ENCODE measurements at regions not wholly inside any gene's neighbourhood (a gene's known extent, or its start where the extent isn't known, plus 50 kb on each side); places are given as distances from the start of the nearest gene placed in this dataset.

DNA sequence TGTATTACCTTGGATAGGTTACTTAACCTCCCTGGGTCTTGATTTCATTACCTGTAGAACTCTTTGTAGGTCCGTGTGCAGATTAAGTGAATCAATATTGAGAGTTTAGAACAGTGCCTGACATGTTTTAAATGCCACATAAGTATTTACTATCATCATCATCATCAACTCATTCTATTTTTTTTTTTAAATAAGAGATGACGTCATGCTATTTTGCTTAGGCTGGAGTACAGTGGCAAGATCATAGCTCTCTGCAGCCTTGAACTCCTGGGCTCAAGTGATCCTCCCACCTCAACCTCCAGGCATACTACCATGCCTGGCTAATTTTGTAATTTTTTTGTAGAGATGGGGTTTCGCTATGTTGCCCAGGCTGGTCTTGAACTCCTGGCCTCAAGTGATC lies 132.0 kb upstream of the FZD8 start:
- H3K18ac ChIP-seq (ENCODE audit: low read depth, low read length), result no peak overlapping the region
- no peak overlapping the region for H2AK9ac ChIP-seq (replicated peaks; ENCODE audit: low read depth, low read length, poor library complexity)
- H4K5ac ChIP-seq (ENCODE audit: low read depth, low read length), result no peak overlapping the region
- H2BK120ac ChIP-seq (ENCODE audit: low read depth, low read length), result no peak overlapping the region
- H3K9me1 ChIP-seq (ENCODE audit: insufficient read depth, low read length), result no peaks in the 10 kb centered on the region
- TF ChIP-seq RCOR1 (IDR thresholded peaks at IDR 0.05; ENCODE audit: insufficient replicate concordance, low read length), result no peak
- TF ChIP-seq FOS (IDR thresholded peaks at IDR 0.05; ENCODE audit: low read depth, low read length), result no peak
- no peak for TF ChIP-seq RFX5 (IDR thresholded peaks at IDR 0.05; ENCODE audit: low read depth, low read length)
- no peak for TF ChIP-seq MAFK (IDR thresholded peaks at IDR 0.05; ENCODE audit: low read depth, low read length)
- TF ChIP-seq MXI1 (IDR thresholded peaks at IDR 0.05; ENCODE audit: borderline replicate concordance, low read depth, low read length), result no peak
- TF ChIP-seq, protein P1, sequence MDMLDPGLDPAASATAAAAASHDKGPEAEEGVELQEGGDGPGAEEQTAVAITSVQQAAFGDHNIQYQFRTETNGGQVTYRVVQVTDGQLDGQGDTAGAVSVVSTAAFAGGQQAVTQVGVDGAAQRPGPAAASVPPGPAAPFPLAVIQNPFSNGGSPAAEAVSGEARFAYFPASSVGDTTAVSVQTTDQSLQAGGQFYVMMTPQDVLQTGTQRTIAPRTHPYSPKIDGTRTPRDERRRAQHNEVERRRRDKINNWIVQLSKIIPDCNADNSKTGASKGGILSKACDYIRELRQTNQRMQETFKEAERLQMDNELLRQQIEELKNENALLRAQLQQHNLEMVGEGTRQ (IDR thresholded peaks at IDR 0.05; ENCODE audit: low read depth, low read length), result no peak
- no peak for TF ChIP-seq NFE2L2 (IDR thresholded peaks at IDR 0.05; ENCODE audit: low read depth, low read length)
- no peak for TF ChIP-seq POLR2A (IDR thresholded peaks at IDR 0.05; ENCODE audit: low read depth, low read length)
- no peak for TF ChIP-seq RAD21 (IDR thresholded peaks at IDR 0.05; ENCODE audit: low read length)
- TF ChIP-seq MAZ (IDR thresholded peaks at IDR 0.05; ENCODE audit: borderline replicate concordance, low read depth, low read length), result no peak
- no peak for TF ChIP-seq SMC3 (IDR thresholded peaks at IDR 0.05; ENCODE audit: low read depth, low read length)
- H2BK5ac ChIP-seq (ENCODE audit: low read depth, low read length, poor library complexity, severe bottlenecking), result no peak overlapping the region
- H3K4ac ChIP-seq (ENCODE audit: low read depth, low read length), result no peak overlapping the region
- no peaks in the 10 kb centered on the region for H3K79me1 ChIP-seq (ENCODE audit: low read depth in 1 of 2, low read length in 2 of 2)
- no TSS peak for BruUV-seq (replicated peaks)
- in situ Hi-C loops (cut with MboI; ENCODE audit: low sequenced_read_pairs), result no loop called here
- H3K9me3 ChIP-seq (ENCODE audit: control insufficient read depth, insufficient read depth, low read length), result no peaks in the 10 kb centered on the region
- intact Hi-C loops (cut with micrococcal nuclease), result no loop called here
- H3K4me2 ChIP-seq (ENCODE audit: low read depth, low read length), result no peak overlapping the region
- ChIA-PET CTCF (no interaction called here), POLR2A (ENCODE audit: unreplicated experiment) (no interaction called here)
- H2BK20ac ChIP-seq (ENCODE audit: low read depth, low read length), result no peak overlapping the region
- H2AFZ ChIP-seq (replicated peaks; ENCODE audit: low read length, poor library complexity), result no peak overlapping the region
- ATAC-seq (ENCODE audit: low read depth), result no peak
- H3K14ac ChIP-seq (replicated peaks; ENCODE audit: low read depth, low read length), result no peak overlapping the region
- dilution Hi-C loops (cut with HindIII; ENCODE audit: low sequenced_read_pairs, unreplicated experiment), result no loop called here
- no peak overlapping the region for H3K4me3 ChIP-seq (ENCODE audit: insufficient read depth, low read depth, low read length)
- no peak overlapping the region for H3K56ac ChIP-seq (ENCODE audit: extremely low read depth, insufficient read depth, low read length)
- H3K9ac ChIP-seq (ENCODE audit: low read depth, low read length), result no peak overlapping the region
- no peaks in the 10 kb centered on the region; the same call in 1 of the 2 replicates for H3K27me3 ChIP-seq (ENCODE audit: control insufficient read depth, insufficient read depth, low read length)
- no peak overlapping the region for H4K8ac ChIP-seq (ENCODE audit: low read depth in 2 of 2, low read length in 2 of 2)
- WGBS, 2 experiments (ENCODE audit: extremely low coverage in 2 of 2, insufficient read length in 1 of 2), result no CpG with 5 or more reads among the region's 3 CpGs
- H3K27ac ChIP-seq (ENCODE audit: insufficient read depth, low read length), result no peak overlapping the region
- H2AK5ac ChIP-seq (ENCODE audit: low read depth, low read length), result no peak overlapping the region
- no peak overlapping the region for H2BK15ac ChIP-seq (ENCODE audit: low read depth, low read length)
- no peaks in the 10 kb centered on the region for H3K36me3 ChIP-seq (ENCODE audit: control insufficient read depth, insufficient read depth, low read length)
- H3K23ac ChIP-seq (ENCODE audit: low read depth, low read length), result no peak overlapping the region
- H4K20me1 ChIP-seq (ENCODE audit: insufficient read depth, low read length), result no peaks in the 10 kb centered on the region
- no peak for DNase-seq
- no peaks in the 10 kb centered on the region for H3K4me1 ChIP-seq (ENCODE audit: control insufficient read depth, insufficient read depth, low read length)
- H4K91ac ChIP-seq (ENCODE audit: insufficient read depth, low read depth, low read length), result no peak overlapping the region

Measured in IMR-90 (cell line).